Breast epithelium (tissue), 3 donors: ENCODE measurements at regions not wholly inside any gene's neighbourhood (a gene's known extent, or its start where the extent isn't known, plus 50 kb on each side); places are given as distances from the start of the nearest gene placed in this dataset.

Source experiments
- CTCF ChIP-seq, 3 donors: fragments of 450-650 bp; IDR thresholded peaks; one replicate each; pipeline ENCODE4 v1.5.1; 2016 to 2017; ENCODE audit warnings: antibody characterized with exemption in 3 of 3, mild to moderate bottlenecking in 3 of 3, moderate library complexity in 3 of 3
- POLR2A ChIP-seq: fragments of 450-650 bp; IDR thresholded peaks from one replicate; pipeline ENCODE4 v1.6.1; 2016; ENCODE audit warnings: antibody characterized with exemption, mild to moderate bottlenecking, moderate library complexity
- POLR2AphosphoS5 ChIP-seq, 3 donors: sonication (generic); formaldehyde crosslinking; IDR thresholded peaks; one replicate each; pipeline ENCODE4 v1.6.1; 2017; ENCODE audit warnings: antibody characterized with exemption in 3 of 3

GRCh38 chr10:10941127-10941730 is 76.4 kb upstream of the CELF2 start:
- no peak for TF ChIP-seq POLR2A
- no peak for TF ChIP-seq CTCF (IDR thresholded peaks at IDR 0.05)
- TF ChIP-seq POLR2AphosphoS5 (IDR thresholded peaks at IDR 0.05), result no peak
